GM19395 (cell line): ENCODE measurements at regions not wholly inside any gene's neighbourhood (a gene's known extent, or its start where the extent isn't known, plus 50 kb on each side); places are given as distances from the start of the nearest gene placed in this dataset.

Experiments
- ATAC-seq: cut with Tn5 transposase; IDR thresholded peaks from one replicate; pipeline ENCODE4 v1.9.1; 2021; ENCODE audit warnings: mild to moderate bottlenecking, moderate library complexity; ENCODE audit not compliant: unreplicated experiment

- no peak for ATAC-seq
Observed at GRCh38 chr18:42689310-42689709, 426.2 kb downstream of the RIT2 start.
